Activated CD4-positive, alpha-beta T cell treated with anti-CD3 and anti-CD28 coated beads, Interleukin-2, amount 50 U/mL, for 4 hours (primary cell): ENCODE measurements at regions not wholly inside any gene's neighbourhood (a gene's known extent, or its start where the extent isn't known, plus 50 kb on each side); places are given as distances from the start of the nearest gene placed in this dataset.

Experiments
- DNase-seq, 2 experiments: peaks; one replicate each; pipeline ENCODE4 v3.0.0-alpha.2; 2020

- DNase-seq = no peak
Measured at GRCh38 chr13:63436325-63436668, 2020.6 kb upstream of the PCDH20 start.

- no peak for DNase-seq
Measured at GRCh38 chr13:63435667-63436324, 2020.1 kb upstream of the PCDH20 start.

- DNase-seq = no peak
Measured at GRCh38 chr13:63433546-63434150, 2018.0 kb upstream of the PCDH20 start.

- DNase-seq = no peak
Measured at GRCh38 chr13:63427170-63427569, 2011.5 kb upstream of the PCDH20 start.

- no peak for DNase-seq
Measured at GRCh38 chr13:63425131-63425530, 2009.5 kb upstream of the PCDH20 start.

- no peak for DNase-seq
Measured at GRCh38 chr13:63421123-63421522, 2005.5 kb upstream of the PCDH20 start.

GRCh38 chr13:63420685-63421084, 2005.0 kb upstream of the PCDH20 start:
- DNase-seq = no peak

GRCh38 chr13:63414247-63414646, 1998.6 kb upstream of the PCDH20 start:
- DNase-seq = no peak

- DNase-seq = no peak
Measured at GRCh38 chr13:63409791-63410351, 1994.2 kb upstream of the PCDH20 start.

GRCh38 chr13:63408331-63409189, 1992.9 kb upstream of the PCDH20 start:
- no peak for DNase-seq

- no peak for DNase-seq
Measured at GRCh38 chr13:63403733-63404132, 1988.1 kb upstream of the PCDH20 start.

GRCh38 chr13:63396746-63397145, 1981.1 kb upstream of the PCDH20 start:
- no peak for DNase-seq

- DNase-seq = no peak
Measured at GRCh38 chr13:63393112-63393511, 1977.5 kb upstream of the PCDH20 start.

- no peak for DNase-seq
Measured at GRCh38 chr13:63389756-63390155, 1974.1 kb upstream of the PCDH20 start.

GRCh38 chr13:63381078-63381859, 1965.6 kb upstream of the PCDH20 start:
- DNase-seq = no peak

- DNase-seq = no peak
Measured at GRCh38 chr13:63377986-63378385, 1962.3 kb upstream of the PCDH20 start.

- no peak for DNase-seq
Measured at GRCh38 chr13:63370101-63370500, 1954.5 kb upstream of the PCDH20 start.

- no peak for DNase-seq
Measured at GRCh38 chr13:63367522-63368198, 1952.0 kb upstream of the PCDH20 start.

GRCh38 chr13:63364159-63364558, 1948.5 kb upstream of the PCDH20 start:
- no peak for DNase-seq

- DNase-seq = no peak
Measured at GRCh38 chr13:63351533-63351932, 1935.9 kb upstream of the PCDH20 start.

GRCh38 chr13:63351081-63351480, 1935.4 kb upstream of the PCDH20 start:
- no peak for DNase-seq

- no peak for DNase-seq
Measured at GRCh38 chr13:63345835-63346234, 1930.2 kb upstream of the PCDH20 start.
